BE2C (cell line): ENCODE measurements at regions not wholly inside any gene's neighbourhood (a gene's known extent, or its start where the extent isn't known, plus 50 kb on each side); places are given as distances from the start of the nearest gene placed in this dataset.

Experiments
- DNase-seq: peaks from one replicate; pipeline ENCODE4 v3.0.0-alpha.2; 2020
- H3K27me3 ChIP-seq: fragments of 250-450 bp; sonication (Bioruptor Pico); 2 replicates; pipeline ENCODE4 v1.5.1; 2020; ENCODE audit warnings: mild to moderate bottlenecking
- H3K36me3 ChIP-seq: fragments of 250-450 bp; sonication (Bioruptor Pico); 2 replicates; pipeline ENCODE4 v1.5.1; 2020; ENCODE audit warnings: mild to moderate bottlenecking
- H3K4me1 ChIP-seq: fragments of 250-450 bp; sonication (Bioruptor Pico); 2 replicates; pipeline ENCODE4 v1.5.1; 2020
- H3K4me3 ChIP-seq: 2 replicates; pipeline ENCODE4 v1.5.1; 2011; ENCODE audit warnings: low read depth, low read length
- H3K9me3 ChIP-seq: fragments of 250-450 bp; sonication (Bioruptor Pico); 2 replicates; pipeline ENCODE4 v1.5.1; 2020
- CTCF ChIP-seq: IDR thresholded peaks from 2 replicates; pipeline ENCODE4 v1.5.1; 2012; ENCODE audit warnings: mild to moderate bottlenecking, low read depth, low read length

GRCh38 chr4:149972407-149972806 lies 105.8 kb upstream of the DCLK2 start:
- no peaks in the 10 kb centered on the region for H3K27me3 ChIP-seq
- no peak for TF ChIP-seq CTCF
- no peak for DNase-seq
- H3K4me3 ChIP-seq: no peak overlapping the region
- no peaks in the 10 kb centered on the region for H3K9me3 ChIP-seq
- no peaks in the 10 kb centered on the region for H3K36me3 ChIP-seq
- H3K4me1 ChIP-seq: no peaks in the 10 kb centered on the region

DNA sequence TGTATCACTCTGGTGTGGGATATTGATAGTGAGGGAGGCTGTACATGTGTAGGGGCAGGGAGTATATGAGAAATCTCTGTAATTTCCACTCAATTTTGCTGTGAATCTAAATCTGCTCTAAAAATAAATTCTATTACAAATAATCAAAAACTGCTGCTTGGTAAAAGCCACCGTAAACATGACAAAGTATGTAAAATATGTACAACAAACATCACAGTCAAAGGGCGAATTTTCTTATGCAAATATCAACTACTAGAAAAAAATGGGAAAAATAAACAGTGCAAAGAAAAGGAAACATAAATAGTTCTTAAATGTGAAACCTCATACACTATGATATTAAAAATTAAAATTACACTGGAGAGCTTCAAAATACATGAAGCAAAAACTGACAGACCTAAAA lies 105.1 kb upstream of the DCLK2 start:
- H3K4me1 ChIP-seq: no peaks in the 10 kb centered on the region
- no peaks in the 10 kb centered on the region for H3K27me3 ChIP-seq
- TF ChIP-seq CTCF: no peak
- H3K4me3 ChIP-seq: no peak overlapping the region
- no peaks in the 10 kb centered on the region for H3K9me3 ChIP-seq
- no peaks in the 10 kb centered on the region for H3K36me3 ChIP-seq
- no peak for DNase-seq

DNA sequence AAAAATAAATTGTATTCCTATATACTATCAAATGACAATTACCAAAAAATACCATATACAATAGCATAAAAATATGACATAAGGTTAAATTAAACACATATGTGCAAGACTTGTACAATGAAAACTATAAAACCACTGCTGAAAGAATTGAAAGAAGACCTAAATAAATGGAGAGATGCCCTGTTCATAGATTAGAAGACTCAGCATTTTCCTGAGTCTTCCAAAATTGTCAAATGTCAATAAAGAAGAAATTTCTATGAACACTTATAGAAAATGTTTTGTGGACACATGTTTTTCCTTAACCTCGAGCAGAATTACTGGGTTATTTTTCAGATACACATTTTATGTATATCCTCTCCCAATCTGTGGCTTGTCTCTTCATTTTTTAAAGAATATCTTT lies 103.1 kb upstream of the DCLK2 start:
- DNase-seq: no peak
- no peaks in the 10 kb centered on the region for H3K9me3 ChIP-seq
- H3K4me1 ChIP-seq: no peaks in the 10 kb centered on the region
- no peak for TF ChIP-seq CTCF
- no peaks in the 10 kb centered on the region for H3K27me3 ChIP-seq
- H3K36me3 ChIP-seq: no peaks in the 10 kb centered on the region
- H3K4me3 ChIP-seq: no peak overlapping the region

DNA sequence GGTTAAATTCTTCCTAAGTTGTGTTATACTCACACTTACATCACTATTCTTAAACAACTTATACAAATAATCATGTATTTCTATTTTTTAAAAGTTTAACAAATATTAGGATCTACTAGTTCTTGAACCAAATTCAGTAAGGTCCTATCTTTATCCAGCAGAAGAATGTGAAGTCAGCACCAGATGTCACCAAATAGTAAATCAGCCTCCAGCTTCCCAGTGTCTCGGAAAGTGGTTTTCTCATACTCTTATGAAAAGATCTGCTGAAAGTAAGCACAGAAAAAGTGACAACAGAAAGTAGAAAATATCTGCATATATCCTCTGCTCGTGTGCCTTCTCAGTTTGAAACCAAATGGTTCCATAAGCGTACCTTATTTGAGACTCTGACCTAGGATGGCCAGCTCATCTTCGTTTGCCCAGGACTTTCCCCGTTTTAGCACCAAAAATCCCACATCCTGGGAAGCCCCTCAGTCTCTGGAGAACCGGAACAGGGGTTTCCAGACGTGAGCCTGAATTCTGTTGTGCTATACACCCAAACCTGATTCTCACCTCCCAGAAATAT lies 98.0 kb upstream of the DCLK2 start:
- no peak overlapping the region for H3K4me3 ChIP-seq
- H3K36me3 ChIP-seq: no peaks in the 10 kb centered on the region
- no peak for TF ChIP-seq CTCF
- no peaks in the 10 kb centered on the region for H3K27me3 ChIP-seq
- H3K4me1 ChIP-seq: 0 out of 2 replicates have a peak, but pooled peaks cover 2% of the 10 kb centered on the region
- no peaks in the 10 kb centered on the region for H3K9me3 ChIP-seq
- no peak for DNase-seq

DNA sequence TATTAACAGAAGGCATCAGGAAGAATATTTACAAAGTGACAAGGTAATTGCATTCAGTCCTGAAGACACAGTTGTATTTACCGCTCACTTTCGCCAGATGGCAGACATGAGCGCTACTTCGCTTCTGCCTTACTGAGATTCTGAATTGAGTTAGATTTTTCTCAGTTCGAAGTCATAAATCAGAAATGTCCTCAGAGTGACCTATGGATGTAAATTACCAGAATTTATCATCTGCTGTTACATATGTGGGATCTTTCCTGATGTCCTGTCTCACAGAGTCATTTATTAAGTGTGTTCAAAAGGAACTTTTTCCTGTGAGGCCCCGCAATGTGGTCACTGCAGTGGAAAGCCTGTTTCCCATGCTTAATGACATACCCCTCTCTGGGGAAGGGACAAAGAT lies 97.3 kb upstream of the DCLK2 start:
- peak; percentile 87 for TF ChIP-seq CTCF
- peak; percentile 63 for DNase-seq
- Histone ChIP-seq H3K4me3 (no peak overlapping the region), H3K27me3 (no peaks in the 10 kb centered on the region), H3K4me1 (0 out of 2 replicates have a peak, but pooled peaks cover 2% of the 10 kb centered on the region), H3K9me3 (no peaks in the 10 kb centered on the region), H3K36me3 (no peaks in the 10 kb centered on the region)

DNA sequence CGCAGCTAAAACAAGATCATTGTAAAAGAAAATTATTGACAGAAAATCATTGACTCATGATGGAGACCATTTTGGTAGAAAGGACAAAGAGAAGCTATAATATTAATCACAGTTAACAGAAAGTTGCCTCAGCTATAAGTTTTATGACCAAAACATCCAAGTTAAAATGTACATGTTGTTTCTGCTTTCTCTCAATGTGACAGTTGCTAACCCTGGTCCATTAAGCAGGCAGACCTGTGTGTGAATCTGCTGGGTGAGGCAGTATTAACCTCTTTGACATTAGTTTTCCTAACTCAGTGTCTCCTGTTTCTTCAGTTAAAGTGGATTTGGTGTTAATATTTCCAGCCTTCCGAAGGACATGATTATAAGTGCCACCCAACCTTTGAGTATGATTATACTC lies 94.8 kb upstream of the DCLK2 start:
- H3K4me3 ChIP-seq: no peak overlapping the region
- peaks cover 6% of the 10 kb centered on the region; the same call in 1 of the 2 replicates for H3K4me1 ChIP-seq
- TF ChIP-seq CTCF: no peak
- no peak for DNase-seq
- H3K9me3 ChIP-seq: no peaks in the 10 kb centered on the region
- no peaks in the 10 kb centered on the region for H3K27me3 ChIP-seq
- no peaks in the 10 kb centered on the region for H3K36me3 ChIP-seq
